Tibial nerve (tissue), 3 donors: ENCODE measurements at regions not wholly inside any gene's neighbourhood (a gene's known extent, or its start where the extent isn't known, plus 50 kb on each side); places are given as distances from the start of the nearest gene placed in this dataset.

ENCODE experiments used
- POLR2A ChIP-seq, 2 donors: fragments of 450-650 bp; IDR thresholded peaks; one replicate each; pipeline ENCODE4 v1.6.1; 2017; ENCODE audit warnings: antibody characterized with exemption in 2 of 2, mild to moderate bottlenecking in 2 of 2, moderate library complexity in 2 of 2
- TF ChIP-seq, protein P1 (sequence below), 5 experiments: fragments of 200-600 bp in 3 of 5; fragments of 450-650 bp in 2 of 5; sonication (generic) in 3 of 5; IDR thresholded peaks; one replicate each; pipeline ENCODE4 v1.5.1; 2016 to 2019; ENCODE audit warnings: antibody characterized with exemption in 5 of 5, mild to moderate bottlenecking in 3 of 5, moderate library complexity in 2 of 5

- TF ChIP-seq, protein P1, sequence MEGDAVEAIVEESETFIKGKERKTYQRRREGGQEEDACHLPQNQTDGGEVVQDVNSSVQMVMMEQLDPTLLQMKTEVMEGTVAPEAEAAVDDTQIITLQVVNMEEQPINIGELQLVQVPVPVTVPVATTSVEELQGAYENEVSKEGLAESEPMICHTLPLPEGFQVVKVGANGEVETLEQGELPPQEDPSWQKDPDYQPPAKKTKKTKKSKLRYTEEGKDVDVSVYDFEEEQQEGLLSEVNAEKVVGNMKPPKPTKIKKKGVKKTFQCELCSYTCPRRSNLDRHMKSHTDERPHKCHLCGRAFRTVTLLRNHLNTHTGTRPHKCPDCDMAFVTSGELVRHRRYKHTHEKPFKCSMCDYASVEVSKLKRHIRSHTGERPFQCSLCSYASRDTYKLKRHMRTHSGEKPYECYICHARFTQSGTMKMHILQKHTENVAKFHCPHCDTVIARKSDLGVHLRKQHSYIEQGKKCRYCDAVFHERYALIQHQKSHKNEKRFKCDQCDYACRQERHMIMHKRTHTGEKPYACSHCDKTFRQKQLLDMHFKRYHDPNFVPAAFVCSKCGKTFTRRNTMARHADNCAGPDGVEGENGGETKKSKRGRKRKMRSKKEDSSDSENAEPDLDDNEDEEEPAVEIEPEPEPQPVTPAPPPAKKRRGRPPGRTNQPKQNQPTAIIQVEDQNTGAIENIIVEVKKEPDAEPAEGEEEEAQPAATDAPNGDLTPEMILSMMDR (IDR thresholded peaks at IDR 0.05): no peak
- TF ChIP-seq POLR2A (IDR thresholded peaks at IDR 0.05): no peak
Observed at GRCh38 chr2:48817355-48817754, 61.8 kb upstream of the LHCGR start.
